Stimulated activated CD4-positive, alpha-beta T cell treated with anti-CD3 and anti-CD28 coated beads, Interleukin-1b, Interleukin-23, amount 100 ng/mL, for 48 hours (primary cell): ENCODE measurements at regions not wholly inside any gene's neighbourhood (a gene's known extent, or its start where the extent isn't known, plus 50 kb on each side); places are given as distances from the start of the nearest gene placed in this dataset.
"Not testable (repeated sequence)": the region's sequence is repeated elsewhere in the genome, so short reads cannot be mapped to it uniquely, and the experiment has no call there.

Experiments used
- DNase-seq: peaks from one replicate; pipeline ENCODE4 v3.0.0-alpha.2; 2020

GRCh38 chr4:159966746-159967145 is 863.9 kb downstream of the RAPGEF2 start:
- DNase-seq: no peak

GRCh38 chr4:159976871-159977482 is 874.1 kb downstream of the RAPGEF2 start:
- not testable (repeated sequence) for DNase-seq

GRCh38 chr4:159977907-159978617 is 875.2 kb downstream of the RAPGEF2 start:
- no peak for DNase-seq

- DNase-seq: no peak
Observed at GRCh38 chr4:159979351-159979750, 876.5 kb downstream of the RAPGEF2 start.

GRCh38 chr4:159979953-159980352 is 877.1 kb downstream of the RAPGEF2 start:
- no peak for DNase-seq

- DNase-seq: no peak
Observed at GRCh38 chr4:159980826-159981468, 878.1 kb downstream of the RAPGEF2 start.

- no peak for DNase-seq
Observed at GRCh38 chr4:159981469-159981856, 878.6 kb downstream of the RAPGEF2 start.

- no peak for DNase-seq
Observed at GRCh38 chr4:159983082-159983481, 880.2 kb downstream of the RAPGEF2 start.

- no peak for DNase-seq
Observed at GRCh38 chr4:160009656-160010493, 907.0 kb downstream of the RAPGEF2 start.

GRCh38 chr4:160019936-160020335 is 917.1 kb downstream of the RAPGEF2 start:
- no peak for DNase-seq

GRCh38 chr4:160020804-160021203 is 917.9 kb downstream of the RAPGEF2 start:
- DNase-seq: no peak

- DNase-seq: no peak
Observed at GRCh38 chr4:160021870-160022269, 919.0 kb downstream of the RAPGEF2 start.

GRCh38 chr4:160026721-160027120 is 923.8 kb downstream of the RAPGEF2 start:
- DNase-seq: no peak

GRCh38 chr4:160034501-160034900 is 931.6 kb downstream of the RAPGEF2 start:
- DNase-seq: no peak

- DNase-seq: no peak
Observed at GRCh38 chr4:160038615-160039014, 935.7 kb downstream of the RAPGEF2 start.

GRCh38 chr4:160044693-160045092 is 941.8 kb downstream of the RAPGEF2 start:
- DNase-seq: no peak

- DNase-seq: no peak
Observed at GRCh38 chr4:160082432-160083207, 979.7 kb downstream of the RAPGEF2 start.

GRCh38 chr4:160091631-160092030 is 988.8 kb downstream of the RAPGEF2 start:
- no peak for DNase-seq

GRCh38 chr4:160100316-160100715 is 997.4 kb downstream of the RAPGEF2 start:
- DNase-seq: no peak

- DNase-seq: no peak
Observed at GRCh38 chr4:160110891-160111290, 1008.0 kb downstream of the RAPGEF2 start.

- DNase-seq: no peak
Observed at GRCh38 chr4:160117686-160118085, 1014.8 kb downstream of the RAPGEF2 start.

- DNase-seq: not testable (repeated sequence)
Observed at GRCh38 chr4:160125576-160126287, 1022.9 kb downstream of the RAPGEF2 start.
